ENCODE measurements at regions not wholly inside any gene's neighbourhood (a gene's known extent, or its start where the extent isn't known, plus 50 kb on each side); places are given as distances from the start of the nearest gene placed in this dataset.

GRCh38 chr2:37549598-37549997 lies 121.8 kb downstream of the CDC42EP3 start:
- no peaks in the 10 kb centered on the region for H3K27me3 Mint-ChIP-seq
- H3K36me3 Mint-ChIP-seq: no peaks in the 10 kb centered on the region
- no peaks in the 10 kb centered on the region for H3K9me3 Mint-ChIP-seq
- peaks cover 22% of the 10 kb centered on the region for H3K4me1 Mint-ChIP-seq
- peak; percentile 55 for ATAC-seq
- H3K4me3 Mint-ChIP-seq: no peak overlapping the region
- H3K27ac Mint-ChIP-seq: peak overlapping the region; percentile 11

GRCh38 chr2:37550190-37550589 lies 121.3 kb downstream of the CDC42EP3 start:
- Mint-ChIP-seq H3K27me3 (no peaks in the 10 kb centered on the region), H3K27ac (peak overlapping the region; percentile 11)

DNA sequence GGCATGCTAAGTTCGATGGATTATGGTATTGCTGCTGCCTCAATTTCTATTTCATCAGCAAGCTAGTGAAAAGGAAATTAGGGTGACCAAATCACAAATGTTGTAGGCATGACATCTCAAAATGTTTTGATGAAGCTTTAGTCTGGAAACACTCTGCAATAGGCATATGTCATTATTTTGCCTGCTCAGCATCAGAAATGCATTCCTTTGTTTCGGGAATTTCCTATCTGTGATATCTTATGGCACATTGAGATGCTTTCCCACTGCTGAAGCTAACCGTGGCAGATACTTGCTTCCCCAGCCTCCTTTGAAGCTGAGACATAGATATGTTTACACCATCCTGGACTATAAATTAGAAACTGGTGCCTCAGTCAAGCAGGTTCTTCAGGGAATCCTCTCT lies 119.7 kb downstream of the CDC42EP3 start:
- H3K36me3 Mint-ChIP-seq: no peaks in the 10 kb centered on the region
- H3K27ac Mint-ChIP-seq: no peak overlapping the region
- ATAC-seq: no peak
- no peaks in the 10 kb centered on the region for H3K9me3 Mint-ChIP-seq
- H3K27me3 Mint-ChIP-seq: no peaks in the 10 kb centered on the region
- no peak overlapping the region for H3K4me3 Mint-ChIP-seq
- H3K4me1 Mint-ChIP-seq: peaks cover 16% of the 10 kb centered on the region

More at GRCh38 chr2:37550190-37550589, 121.3 kb downstream of the CDC42EP3 start:
- ATAC-seq: peak; percentile 55
- Mint-ChIP-seq H3K4me1 (peaks cover 16% of the 10 kb centered on the region), H3K36me3 (no peaks in the 10 kb centered on the region), H3K4me3 (no peak overlapping the region), H3K9me3 (no peaks in the 10 kb centered on the region)

DNA sequence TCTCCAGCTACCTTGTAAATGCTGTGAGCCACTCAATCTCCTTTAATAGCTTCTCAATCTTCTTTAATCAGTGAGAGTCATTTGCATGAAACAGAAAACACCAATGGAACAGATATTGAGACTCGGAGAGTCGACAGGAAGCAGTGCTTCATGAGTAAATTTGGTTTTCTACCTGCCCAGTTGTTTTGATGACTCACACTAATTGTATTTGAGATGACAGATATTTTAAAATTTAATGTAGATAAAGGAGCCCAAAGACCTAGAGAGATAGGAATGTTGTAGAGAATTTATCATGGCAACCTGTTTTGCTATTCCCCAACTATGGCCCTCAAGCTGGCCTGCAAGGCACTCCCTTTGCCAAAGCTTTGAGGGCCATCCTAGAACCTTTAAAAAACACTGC lies 119.1 kb downstream of the CDC42EP3 start:
- Mint-ChIP-seq H3K36me3 (no peaks in the 10 kb centered on the region), H3K4me1 (peaks cover 21% of the 10 kb centered on the region), H3K27me3 (no peaks in the 10 kb centered on the region), H3K27ac (no peak overlapping the region), H3K4me3 (no peak overlapping the region), H3K9me3 (no peaks in the 10 kb centered on the region)
- ATAC-seq: no peak

- Mint-ChIP-seq H3K27me3 (no peaks in the 10 kb centered on the region), H3K4me1 (peaks cover 26% of the 10 kb centered on the region), H3K4me3 (no peak overlapping the region), H3K9me3 (no peaks in the 10 kb centered on the region), H3K36me3 (no peaks in the 10 kb centered on the region), H3K27ac (no peak overlapping the region)
- ATAC-seq: no peak
Measured at GRCh38 chr2:37553411-37554154, 117.9 kb downstream of the CDC42EP3 start.

DNA sequence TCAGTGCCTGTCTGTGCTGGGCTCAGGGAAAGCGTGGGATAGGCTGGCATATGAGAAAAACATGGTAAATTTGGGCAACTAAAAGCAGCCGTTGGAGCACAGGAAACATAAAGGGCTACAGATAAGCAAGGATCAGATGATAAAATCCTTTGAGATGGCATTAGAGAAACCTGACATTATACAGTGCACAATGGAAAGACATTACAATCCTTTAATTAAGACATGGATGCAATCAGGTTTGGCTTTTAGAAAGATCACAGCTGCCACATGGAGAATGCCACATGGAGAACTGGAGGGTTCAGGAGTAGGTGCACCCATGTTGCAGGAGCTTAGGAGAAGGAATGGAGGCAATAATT lies 117.3 kb downstream of the CDC42EP3 start:
- ATAC-seq: no peak
- Mint-ChIP-seq H3K4me3 (no peak overlapping the region), H3K27me3 (no peaks in the 10 kb centered on the region), H3K36me3 (no peaks in the 10 kb centered on the region), H3K9me3 (no peaks in the 10 kb centered on the region), H3K4me1 (peaks cover 30% of the 10 kb centered on the region), H3K27ac (no peak overlapping the region)

DNA sequence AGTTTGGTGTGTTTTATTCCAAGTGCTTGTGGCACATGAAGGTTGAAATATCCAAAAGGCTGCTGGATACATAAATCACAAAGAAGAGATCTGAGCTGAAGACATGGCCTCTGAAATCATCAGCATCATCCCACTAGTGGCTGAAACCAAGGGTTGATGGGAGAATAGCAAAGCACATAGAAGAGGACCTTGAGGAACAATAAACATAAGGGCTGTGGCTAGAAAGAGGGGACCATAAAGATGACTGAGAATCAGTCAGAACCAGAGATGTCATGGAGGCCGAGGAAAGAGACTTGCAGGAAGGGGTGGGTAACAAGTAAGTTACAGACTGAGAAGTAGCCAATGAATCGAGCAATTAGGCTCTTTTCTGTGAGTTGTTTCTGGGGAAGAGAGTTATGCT lies 116.8 kb downstream of the CDC42EP3 start:
- peaks cover 25% of the 10 kb centered on the region for H3K4me1 Mint-ChIP-seq
- no peak overlapping the region for H3K4me3 Mint-ChIP-seq
- no peak for ATAC-seq
- H3K27ac Mint-ChIP-seq: no peak overlapping the region
- H3K36me3 Mint-ChIP-seq: no peaks in the 10 kb centered on the region
- H3K9me3 Mint-ChIP-seq: no peaks in the 10 kb centered on the region
- no peaks in the 10 kb centered on the region for H3K27me3 Mint-ChIP-seq

DNA sequence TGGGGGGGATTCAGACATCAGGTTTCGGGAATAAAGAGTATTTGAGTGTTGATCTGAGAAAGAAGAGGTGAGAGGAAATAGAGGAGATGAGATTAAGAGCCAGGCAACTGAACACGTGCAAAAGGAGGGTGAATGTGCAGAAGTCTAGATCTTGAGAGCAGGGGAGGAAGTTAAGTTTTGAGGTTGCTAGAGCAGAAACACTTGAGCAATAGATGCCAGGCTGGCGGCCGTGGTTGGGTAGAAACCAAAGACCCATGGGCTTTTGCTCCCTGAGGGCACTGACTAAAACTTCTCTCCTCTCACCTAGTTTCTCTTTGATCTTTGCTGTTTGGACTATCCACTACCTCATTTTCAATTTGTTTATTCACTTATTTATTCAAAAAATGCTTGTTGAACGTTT lies 116.0 kb downstream of the CDC42EP3 start:
- ATAC-seq: peak; percentile 98
- Mint-ChIP-seq H3K27ac (no peak overlapping the region), H3K9me3 (no peaks in the 10 kb centered on the region), H3K27me3 (no peaks in the 10 kb centered on the region), H3K36me3 (no peaks in the 10 kb centered on the region), H3K4me3 (no peak overlapping the region), H3K4me1 (peaks cover 18% of the 10 kb centered on the region)

DNA sequence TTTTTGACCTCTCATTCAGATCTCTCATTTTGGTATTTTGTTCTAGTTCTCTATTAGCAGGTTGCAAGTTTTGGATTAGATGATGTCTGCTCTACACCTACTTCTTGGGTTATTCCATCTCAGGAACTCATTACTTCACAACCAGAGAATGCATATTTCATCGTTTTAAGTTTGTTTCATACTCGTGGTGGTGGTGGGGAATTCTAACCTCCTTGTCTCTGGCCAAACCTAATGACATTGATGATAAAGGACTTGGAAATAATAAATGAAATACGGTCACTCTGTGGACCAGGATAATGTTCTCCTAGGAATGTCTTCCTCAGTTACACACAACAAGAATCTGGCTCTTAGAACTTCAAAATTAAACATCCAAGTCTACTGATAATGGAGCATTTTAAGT lies 115.2 kb downstream of the CDC42EP3 start:
- H3K27me3 Mint-ChIP-seq: no peaks in the 10 kb centered on the region
- H3K27ac Mint-ChIP-seq: no peak overlapping the region
- no peak for ATAC-seq
- H3K9me3 Mint-ChIP-seq: no peaks in the 10 kb centered on the region
- H3K36me3 Mint-ChIP-seq: no peaks in the 10 kb centered on the region
- H3K4me3 Mint-ChIP-seq: no peak overlapping the region
- peaks cover 14% of the 10 kb centered on the region for H3K4me1 Mint-ChIP-seq

DNA sequence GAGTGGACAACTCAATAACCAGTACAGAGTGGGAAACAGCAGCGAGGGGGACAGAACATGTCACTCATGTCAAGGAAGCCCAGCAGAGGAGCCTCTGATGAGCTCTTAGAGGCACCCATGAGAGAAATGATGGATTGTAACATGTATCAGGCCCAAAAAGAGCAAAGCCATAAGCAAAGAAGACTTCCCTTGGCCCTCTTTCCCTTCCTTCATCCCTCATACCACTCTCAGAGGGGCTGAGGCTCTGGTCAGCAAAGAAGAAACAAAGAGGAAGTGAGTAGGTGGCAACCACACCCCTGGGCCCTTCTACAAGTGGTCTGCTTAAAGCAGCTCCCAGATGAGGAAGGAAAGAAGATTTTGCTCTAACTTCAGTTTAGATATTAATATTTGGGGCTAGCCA lies 112.8 kb downstream of the CDC42EP3 start:
- peak; percentile 69 for ATAC-seq
- H3K4me3 Mint-ChIP-seq: peak overlapping the region; percentile 5
- H3K9me3 Mint-ChIP-seq: no peaks in the 10 kb centered on the region
- H3K27me3 Mint-ChIP-seq: no peaks in the 10 kb centered on the region
- no peaks in the 10 kb centered on the region for H3K36me3 Mint-ChIP-seq
- H3K27ac Mint-ChIP-seq: peak overlapping the region; percentile 57
- peaks cover 14% of the 10 kb centered on the region for H3K4me1 Mint-ChIP-seq

GRCh38 chr2:37560241-37560848 lies 111.1 kb downstream of the CDC42EP3 start:
- H3K27ac Mint-ChIP-seq: peak overlapping the region; percentile 30

GRCh38 chr2:37560863-37561614 lies 110.4 kb downstream of the CDC42EP3 start:
- Mint-ChIP-seq H3K4me3 (no peak overlapping the region), H3K27me3 (no peaks in the 10 kb centered on the region), H3K36me3 (no peaks in the 10 kb centered on the region), H3K27ac (peak overlapping the region; percentile 30), H3K9me3 (no peaks in the 10 kb centered on the region), H3K4me1 (peaks cover 14% of the 10 kb centered on the region)
- ATAC-seq: no peak

More at GRCh38 chr2:37560241-37560848, 111.1 kb downstream of the CDC42EP3 start:
- no peak for ATAC-seq
- Mint-ChIP-seq H3K36me3 (no peaks in the 10 kb centered on the region), H3K9me3 (no peaks in the 10 kb centered on the region), H3K4me3 (no peak overlapping the region), H3K4me1 (peaks cover 14% of the 10 kb centered on the region), H3K27me3 (no peaks in the 10 kb centered on the region)

DNA sequence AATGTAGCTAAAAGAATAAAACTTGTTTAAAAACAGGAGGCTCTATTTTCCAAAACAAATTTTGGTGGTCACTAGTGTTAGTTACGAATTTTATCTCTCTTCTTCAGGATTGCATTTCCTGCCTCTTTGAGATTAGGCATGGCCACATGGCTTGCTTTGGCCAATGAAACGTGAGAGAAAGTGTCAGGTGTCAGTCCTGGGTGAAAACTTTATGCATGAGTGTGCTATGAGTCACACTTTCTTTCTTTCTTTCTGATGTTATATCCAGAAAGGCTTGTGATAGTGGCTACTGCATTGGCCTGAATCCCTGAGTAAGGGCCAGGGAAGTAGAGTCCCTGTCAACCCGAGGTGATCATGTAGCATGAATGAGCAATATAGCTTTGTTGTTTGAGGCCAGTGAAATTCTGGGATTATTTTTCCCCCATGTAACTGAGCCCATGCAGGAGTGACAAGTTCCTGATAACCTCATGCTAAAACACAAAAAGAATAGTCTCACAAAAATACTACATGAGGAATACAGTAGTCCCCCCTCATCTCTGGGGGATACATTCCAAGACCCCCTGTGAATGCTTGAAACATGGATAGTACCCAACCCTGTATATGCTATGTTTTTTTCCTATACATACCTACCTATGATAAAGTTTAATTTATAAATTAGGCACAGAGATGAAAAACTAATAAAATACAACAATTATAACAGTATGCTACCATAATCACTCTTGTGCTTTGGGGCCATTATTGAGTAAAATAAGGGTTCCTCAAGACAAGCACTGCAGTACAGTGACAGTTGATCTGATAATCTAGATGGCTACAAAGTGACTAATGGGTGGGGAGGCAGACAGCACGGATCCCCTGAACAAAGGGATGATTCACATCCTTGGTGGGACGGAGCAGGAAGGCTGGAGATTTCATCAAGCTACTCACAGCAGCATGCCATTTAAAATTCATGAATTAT lies 109.5 kb downstream of the CDC42EP3 start:
- Mint-ChIP-seq H3K4me1 (peaks cover 14% of the 10 kb centered on the region), H3K27ac (no peak overlapping the region), H3K27me3 (no peaks in the 10 kb centered on the region), H3K9me3 (no peaks in the 10 kb centered on the region), H3K36me3 (no peaks in the 10 kb centered on the region), H3K4me3 (no peak overlapping the region)
- ATAC-seq: peak; percentile 74

DNA sequence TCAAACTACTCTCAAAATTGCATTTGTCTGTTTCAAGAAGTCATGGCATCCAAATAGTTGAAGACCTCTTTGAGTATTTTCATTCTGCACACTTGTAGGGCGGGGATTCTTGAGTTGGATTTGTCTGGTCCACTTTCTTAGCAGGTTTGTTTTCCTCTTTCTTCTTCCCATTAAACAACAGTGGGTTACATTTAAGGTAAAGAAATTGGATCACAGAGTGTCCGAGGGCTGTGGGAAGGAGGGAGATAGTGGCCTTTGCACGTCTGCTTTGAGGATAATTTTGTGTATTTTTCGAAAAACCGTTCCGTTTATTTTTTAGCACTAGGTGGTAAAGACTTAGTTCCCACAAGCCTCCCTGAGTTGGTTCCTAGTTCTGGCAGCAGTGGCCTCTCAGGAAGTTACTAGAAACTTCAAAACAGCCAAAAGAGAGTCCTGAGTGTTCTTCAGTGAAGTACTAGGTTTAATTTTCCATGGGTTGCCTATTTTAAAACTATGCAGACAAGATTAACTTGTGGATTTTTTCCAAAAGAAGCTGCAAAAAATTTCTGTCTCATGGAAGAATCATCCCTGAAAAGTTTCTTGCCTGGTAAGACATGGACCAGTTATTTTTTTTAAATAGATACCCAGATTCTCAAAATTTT lies 107.9 kb downstream of the CDC42EP3 start:
- ATAC-seq: no peak
- Mint-ChIP-seq H3K27ac (no peak overlapping the region), H3K9me3 (no peaks in the 10 kb centered on the region), H3K36me3 (no peaks in the 10 kb centered on the region), H3K4me1 (peaks cover 6% of the 10 kb centered on the region), H3K4me3 (no peak overlapping the region), H3K27me3 (no peaks in the 10 kb centered on the region)
